K562 (cell line): ENCODE measurements at regions not wholly inside any gene's neighbourhood (a gene's known extent, or its start where the extent isn't known, plus 50 kb on each side); places are given as distances from the start of the nearest gene placed in this dataset.

Experiments
- ATAC-seq: fragments of 200-7000 bp; cut with Tn5 transposase; 3 replicates; pipeline ENCODE4 v1.9.1; 2020; ENCODE audit warnings: moderate library complexity
- BruUV-seq: library from RNA; stranded (reverse); fragments of 400-500 nt; replicated peaks from 2 replicates; lab custom pipeline; 2021; lab: Mats Ljungman, UMichigan
- CTCF ChIA-PET: fragments of 300-600 bp; formaldehyde crosslinking; extraction: SDS; loops from one replicate; lab custom pipeline; 2021; ENCODE audit warnings: low intra/inter-chr PET ratio; lab: Yijun Ruan, JAX
- POLR2A ChIA-PET: fragments of 300-600, 350-650 bp; sonication (Branson Sonifier 250); formaldehyde crosslinking; extraction: SDS; loops from one replicate; lab custom pipeline; 2021; ENCODE audit warnings: antibody characterized with exemption, inconsistent platforms; lab: Yijun Ruan, JAX
- DNase-seq, 4 experiments: peaks; one replicate each; pipeline versions ENCODE4 v3.0.0 to v3.0.0-alpha.2; 2011 to 2018; ENCODE audit warnings: low spot score in 3 of 4, mixed read lengths in 3 of 4; ENCODE audit errors: extremely low read depth in 1 of 4
- FAIRE-seq: peaks from 2 replicates; lab custom pipeline; 2011; peaks lifted over from hg19 to GRCh38; lab: Jason Lieb, UNC
- H2AFZ ChIP-seq: 2 replicates; pipeline ENCODE4 v1.6.0; 2011; ENCODE audit warnings: low read depth, low read length, control low read depth, inconsistent platforms
- H3K27ac ChIP-seq: fragments of 200-600 bp; 3 replicates; pipeline ENCODE4 v1.8.0; 2011; ENCODE audit warnings: low read depth, mild to moderate bottlenecking, control low read depth, inconsistent platforms, low read length, moderate library complexity, mixed read lengths; ENCODE audit errors: extremely low read depth
- H3K27me3 ChIP-seq, 2 experiments: fragments of 300-600 bp in 1 of 2; 2 replicates in 1 of 2; 3 replicates in 1 of 2; pipeline versions ENCODE4 v1.6.0 to v1.8.0; 2011; ENCODE audit warnings: inconsistent platforms in 2 of 2, low read length in 2 of 2, mild to moderate bottlenecking in 1 of 2, mixed read lengths in 1 of 2, moderate library complexity in 1 of 2; ENCODE audit not compliant: control insufficient read depth in 2 of 2, insufficient read depth in 2 of 2
- H3K36me3 ChIP-seq: fragments of 300-600 bp; 3 replicates; pipeline ENCODE4 v1.8.0; 2011; ENCODE audit warnings: mild to moderate bottlenecking, low read length, inconsistent platforms; ENCODE audit not compliant: control insufficient read depth, insufficient read depth
- H3K4me1 ChIP-seq, 2 experiments: fragments of 200-600 bp in 1 of 2; replicated peaks in 1 of 2; 2 replicates in 1 of 2; 3 replicates in 1 of 2; pipeline versions ENCODE4 v1.5.1 to v1.8.0; 2011; ENCODE audit warnings: inconsistent platforms in 2 of 2, low read length in 2 of 2, mild to moderate bottlenecking in 1 of 2, mixed read lengths in 1 of 2, moderate library complexity in 1 of 2; ENCODE audit not compliant: control insufficient read depth in 2 of 2, insufficient read depth in 2 of 2
- H3K4me2 ChIP-seq: 2 replicates; pipeline ENCODE4 v1.6.1; 2011; ENCODE audit warnings: low read length, control low read depth, inconsistent platforms, mixed read lengths; ENCODE audit not compliant: insufficient read depth
- H3K4me3 ChIP-seq: fragments of 200-600 bp; sonication (generic), shearing (Covaris generic); 2 replicates; pipeline ENCODE4 v1.5.1; 2016; ENCODE audit warnings: control low read depth, inconsistent platforms
- H3K79me2 ChIP-seq: fragments of 200-600 bp; 3 replicates; pipeline ENCODE4 v1.8.0; 2011; ENCODE audit warnings: low read length, inconsistent platforms; ENCODE audit not compliant: control insufficient read depth, insufficient read depth
- H3K9ac ChIP-seq, 2 experiments: 2 replicates each; pipeline versions ENCODE4 v1.6.0 to v1.6.1; 2011; ENCODE audit warnings: low read depth in 2 of 2, low read length in 2 of 2, control low read depth in 1 of 2, inconsistent platforms in 1 of 2, mild to moderate bottlenecking in 1 of 2, mixed read lengths in 1 of 2; ENCODE audit not compliant: insufficient read depth in 1 of 2
- H3K9me1 ChIP-seq: one replicate; pipeline ENCODE4 v1.6.0; 2011; ENCODE audit warnings: inconsistent platforms, mild to moderate bottlenecking, low read length, moderate library complexity; ENCODE audit not compliant: control insufficient read depth, insufficient read depth
- H3K9me3 ChIP-seq: replicated peaks from 2 replicates; pipeline ENCODE4 v1.5.1; 2011; ENCODE audit warnings: low read depth, low read length, inconsistent platforms; ENCODE audit not compliant: control insufficient read depth, insufficient read depth
- H4K20me1 ChIP-seq: replicated peaks from 2 replicates; pipeline ENCODE4 v1.6.1; 2011; ENCODE audit warnings: low read length, inconsistent platforms, mixed read lengths; ENCODE audit not compliant: control insufficient read depth, insufficient read depth
- CEBPG ChIP-seq, 3 experiments: fragments of 200-800 bp in 1 of 3; sonication (Bioruptor generic) in 1 of 3; sonication (generic) in 1 of 3; formaldehyde crosslinking in 1 of 3; IDR thresholded peaks in 2 of 3; conservative IDR thresholded peaks in 1 of 3; 2 replicates each; pipeline versions ENCODE4 v1.6.1 to v1.8.0; 2016 to 2022; ENCODE audit warnings: missing compliant biosample characterization in 2 of 3, missing genetic modification characterization in 2 of 3, mild to moderate bottlenecking in 1 of 3, missing genetic modification reagents in 1 of 3
- CREB3 ChIP-seq: fragments of 450-650 bp; conservative IDR thresholded peaks from 2 replicates; pipeline ENCODE4 v1.6.1; 2016; ENCODE audit warnings: missing genetic modification characterization, low read depth, mild to moderate bottlenecking, missing compliant biosample characterization, moderate library complexity
- FOSL1 ChIP-seq: fragments of 200-800 bp; sonication (Bioruptor generic); conservative IDR thresholded peaks from 2 replicates; pipeline ENCODE4 v1.6.1; 2016; ENCODE audit warnings: missing genetic modification characterization, missing compliant biosample characterization
- NR1H2 ChIP-seq: sonication (generic); formaldehyde crosslinking; IDR thresholded peaks from 2 replicates; pipeline ENCODE4 v1.4.0; 2020; ENCODE audit warnings: mild to moderate bottlenecking, missing genetic modification reagents
- NR2C2 ChIP-seq, 2 experiments: fragments of 200-800 bp in 1 of 2; sonication (Bioruptor generic) in 1 of 2; sonication (generic) in 1 of 2; formaldehyde crosslinking in 1 of 2; IDR thresholded peaks; 2 replicates each; pipeline versions ENCODE4 v1.6.1 to v1.8.0; 2016 to 2022; ENCODE audit warnings: mild to moderate bottlenecking in 1 of 2, missing compliant biosample characterization in 1 of 2, missing genetic modification characterization in 1 of 2, missing genetic modification reagents in 1 of 2
- PHF8 ChIP-seq: fragments of 200-600 bp; sonication (generic); IDR thresholded peaks from 2 replicates; pipeline ENCODE4 v1.6.1; 2012; ENCODE audit warnings: mixed run types, mild to moderate bottlenecking, inconsistent platforms, low read length, moderate library complexity, borderline replicate concordance
- POLR2G ChIP-seq: fragments of 200-400 bp; formaldehyde crosslinking; IDR thresholded peaks from 2 replicates; pipeline ENCODE4 v1.6.1; 2017; ENCODE audit warnings: low read depth, mild to moderate bottlenecking, antibody characterized with exemption, low read length, moderate library complexity
- POLR2H ChIP-seq: IDR thresholded peaks from 2 replicates; pipeline ENCODE4 v1.6.1; 2016; ENCODE audit warnings: missing genetic modification characterization, low read depth, mild to moderate bottlenecking, control low read depth, missing compliant biosample characterization, moderate library complexity
- SRSF3 ChIP-seq: fragments of 200-400 bp; formaldehyde crosslinking; IDR thresholded peaks from 2 replicates; pipeline ENCODE4 v1.6.1; 2016; ENCODE audit warnings: mild to moderate bottlenecking, low read length, moderate library complexity; ENCODE audit not compliant: insufficient read depth
- ZC3H11A ChIP-seq: IDR thresholded peaks from 2 replicates; pipeline ENCODE4 v1.6.1; 2012; ENCODE audit warnings: low read depth, low read length, improper control_type of control experiment
- ZNF431 ChIP-seq: sonication (generic); formaldehyde crosslinking; IDR thresholded peaks from 2 replicates; pipeline ENCODE4 v1.8.0; 2022; ENCODE audit warnings: mild to moderate bottlenecking, missing genetic modification reagents
- ZNF589 ChIP-seq: fragments of 200-800 bp; sonication (Bioruptor generic); IDR thresholded peaks from 2 replicates; pipeline ENCODE4 v1.6.1; 2016; ENCODE audit warnings: low read depth, missing genetic modification characterization, missing compliant biosample characterization
- ZNF696 ChIP-seq: fragments of 250-450 bp; sonication (Bioruptor Pico); conservative IDR thresholded peaks from 2 replicates; pipeline ENCODE4 v1.4.0; 2020; ENCODE audit warnings: mild to moderate bottlenecking, moderate library complexity
- ZSCAN32 ChIP-seq: fragments of 450-650 bp; formaldehyde crosslinking; IDR thresholded peaks from 2 replicates; pipeline ENCODE4 v1.4.0; 2020; ENCODE audit warnings: mild to moderate bottlenecking, moderate library complexity
- WGBS: fragments of 100-300 bp; shearing (Covaris generic); methylation state at CpG from one replicate; pipeline ENCODE4 v1.1.6; 2016; ENCODE audit warnings: low coverage, mixed read lengths; ENCODE audit not compliant: insufficient coverage; ENCODE audit errors: missing lambda C conversion rate; 5-methylcytosine and 5-hydroxymethylcytosine counted together
- in situ Hi-C: fragments of 300-500 bp; cut with MboI; formaldehyde crosslinking; loops from 4 replicates; pipeline ENCODE4 v1.15.0; 2018; ENCODE audit warnings: inconsistent platforms, mixed read lengths
- intact Hi-C: fragments of 100-400 bp; cut with micrococcal nuclease; formaldehyde crosslinking; loops from 2 replicates; pipeline ENCODE4 v1.14.2; 2022

- Histone ChIP-seq H4K20me1 (no peaks in the 10 kb centered on the region), H3K9me1 (no peaks in the 10 kb centered on the region), H3K27ac (no peak overlapping the region), H3K9ac (no peak overlapping the region), H3K4me1 (no peaks in the 10 kb centered on the region), H3K4me2 (no peak overlapping the region), H3K36me3 (no peaks in the 10 kb centered on the region), H3K4me3 (no peak overlapping the region), H2AFZ (no peak overlapping the region), H3K79me2 (no peaks in the 10 kb centered on the region), H3K9me3 (no peaks in the 10 kb centered on the region), H3K27me3 (no peaks in the 10 kb centered on the region)
- ATAC-seq (no peak), DNase-seq (no peak), FAIRE-seq (no peak)
- no TSS peak for BruUV-seq
- in situ Hi-C loops (no loop called here), intact Hi-C loops (no loop called here)
- WGBS: 4% methylated on average over 3 of the region's 3 CpGs
- TF ChIP-seq ZC3H11A: no peak
- no peak for TF ChIP-seq CREB3 (tag)
- no peak for TF ChIP-seq POLR2G
- TF ChIP-seq SRSF3: no peak
- CTCF ChIA-PET: no interaction called here
- POLR2A ChIA-PET: no interaction called here
Measured at GRCh38 chr5:23353286-23353685, 154.1 kb upstream of the PRDM9 start.

- H3K36me3 ChIP-seq: no peaks in the 10 kb centered on the region
- H3K4me2 ChIP-seq: no peak overlapping the region
- no TSS peak for BruUV-seq
- no peak overlapping the region for H3K27ac ChIP-seq
- no peaks in the 10 kb centered on the region for H3K27me3 ChIP-seq
- 0% methylated on average over 8 of the region's 8 CpGs for WGBS
- in situ Hi-C loops: no loop called here
- H3K9me3 ChIP-seq: no peaks in the 10 kb centered on the region
- no peaks in the 10 kb centered on the region for H4K20me1 ChIP-seq
- DNase-seq (peak in 1 of 4 experiments; percentile 9), ATAC-seq (no peak), FAIRE-seq (no peak)
- H3K4me1 ChIP-seq: no peaks in the 10 kb centered on the region
- no peaks in the 10 kb centered on the region for H3K9me1 ChIP-seq
- no peak overlapping the region for H3K9ac ChIP-seq
- ChIA-PET POLR2A (no interaction called here), CTCF (interaction anchor here (0.7 kb wide), 1 partner anchor 21 kb away, joined by 5 read pairs; no protein-coding TSS in a partner anchor)
- no peaks in the 10 kb centered on the region for H3K79me2 ChIP-seq
- intact Hi-C loops: no loop called here
- no peak overlapping the region for H2AFZ ChIP-seq
- no peak overlapping the region for H3K4me3 ChIP-seq
- TF ChIP-seq NR1H2 (CRISPR knock-in tag): no peak
- 0 out of 2 replicates have a peak, but pooled peaks have one; percentile 20 for TF ChIP-seq POLR2H (tag)
- peak; percentile 75 for TF ChIP-seq ZSCAN32
- no peak for TF ChIP-seq ZNF589
- TF ChIP-seq ZNF696 (CRISPR knock-in tag): no peak
- no peak for TF ChIP-seq NR2C2 (CRISPR knock-in tag; IDR thresholded peaks at IDR 0.05)
- TF ChIP-seq NR2C2 (tag; IDR thresholded peaks at IDR 0.05): peak; percentile 41; the same call in 1 of the 2 replicates
- peak; percentile 40; the same call in 1 of the 2 replicates for TF ChIP-seq CEBPG (CRISPR knock-in tag; IDR thresholded peaks at IDR 0.05)
- TF ChIP-seq CEBPG (tag; conservative IDR thresholded peaks at IDR 0.05 in 1 of 2, IDR thresholded peaks at IDR 0.05 in 1 of 2): peak; percentile 43 to 54; a peak in 2 of 4 replicates
- TF ChIP-seq FOSL1 (tag): peak; percentile 20; the same call in 1 of the 2 replicates
- no peak for TF ChIP-seq PHF8
- no peak for TF ChIP-seq ZNF431 (CRISPR knock-in tag)
Measured at GRCh38 chr5:23352446-23352845, 155.0 kb upstream of the PRDM9 start.
